GM19023 (cell line): ENCODE measurements at regions not wholly inside any gene's neighbourhood (a gene's known extent, or its start where the extent isn't known, plus 50 kb on each side); places are given as distances from the start of the nearest gene placed in this dataset.
A peak's percentile ranks its signal among the peaks of the same experiment; 100 is the strongest.

Source experiments
- ATAC-seq: cut with Tn5 transposase; IDR thresholded peaks from one replicate; pipeline ENCODE4 v1.9.1; 2021; ENCODE audit warnings: mild to moderate bottlenecking, moderate library complexity; ENCODE audit not compliant: unreplicated experiment

GRCh38 chr3:67278015-67278618 lies 280.0 kb downstream of the KBTBD8 start:
- no peak for ATAC-seq

- no peak for ATAC-seq
These were observed 288.5 kb downstream of the KBTBD8 start for GRCh38 chr3:67286586-67286985.

GRCh38 chr3:67288466-67289106 lies 290.5 kb downstream of the KBTBD8 start:
- no peak for ATAC-seq

DNA sequence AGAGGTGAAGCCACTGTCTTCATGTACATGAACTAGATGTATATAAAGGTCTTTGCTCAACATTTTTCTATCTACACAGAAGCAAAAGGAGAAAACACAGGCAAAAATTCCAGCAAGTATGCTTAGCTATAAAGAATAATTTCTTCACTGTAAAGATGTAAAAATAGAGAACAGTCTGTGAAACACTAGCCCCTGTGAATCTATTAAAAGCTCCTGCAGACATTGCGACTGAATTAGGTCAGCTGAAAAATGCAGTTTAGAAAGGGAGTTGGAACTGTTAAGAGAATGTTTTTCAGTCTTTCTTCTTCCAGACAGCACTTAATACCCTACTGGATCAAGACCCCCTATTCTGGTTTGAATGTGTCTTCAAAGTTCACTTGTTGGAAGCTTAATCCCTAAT lies 291.5 kb downstream of the KBTBD8 start:
- ATAC-seq = no peak

DNA sequence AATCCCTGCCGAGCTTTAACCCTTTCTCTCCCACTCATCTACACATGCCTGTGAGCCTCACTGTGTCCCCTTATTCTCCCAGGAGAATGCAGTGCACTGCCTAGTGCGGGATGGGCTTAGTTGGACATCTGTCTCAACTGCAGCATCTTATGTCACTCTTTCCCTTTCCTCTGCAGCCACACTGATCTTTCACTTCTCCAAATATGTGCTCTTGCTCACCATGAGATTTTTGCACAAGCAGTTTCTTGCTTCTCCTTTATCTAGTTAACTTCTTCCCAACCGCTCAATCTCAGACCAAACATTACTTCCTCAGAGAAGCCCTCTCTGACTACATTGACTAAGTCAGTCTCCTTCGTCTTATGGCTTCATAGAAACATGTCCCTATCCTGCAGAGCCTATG lies 292.3 kb downstream of the KBTBD8 start:
- ATAC-seq = peak; percentile 50

GRCh38 chr3:67291287-67292252 lies 293.5 kb downstream of the KBTBD8 start:
- ATAC-seq = no peak

GRCh38 chr3:67292356-67293121 lies 294.4 kb downstream of the KBTBD8 start:
- ATAC-seq = no peak

DNA sequence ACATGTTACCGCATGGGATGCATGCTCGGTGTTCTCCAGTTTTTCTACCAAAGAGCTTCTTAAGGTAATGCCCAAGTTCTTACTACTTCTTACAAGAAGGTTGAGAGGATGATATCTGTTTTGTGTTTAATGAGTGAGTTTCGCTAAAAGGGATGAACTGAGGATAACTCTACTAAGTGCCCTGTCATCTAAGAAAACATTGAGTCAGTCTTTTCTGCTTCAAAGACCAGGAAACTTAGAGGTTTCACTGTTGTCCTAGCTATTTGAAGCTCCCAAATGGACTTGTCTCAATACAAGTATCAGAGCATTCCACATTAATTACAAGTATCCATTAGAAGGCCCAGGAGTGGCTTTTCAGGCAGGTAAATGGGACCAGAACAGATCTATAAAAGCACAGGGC lies 296.2 kb downstream of the KBTBD8 start:
- ATAC-seq = no peak

GRCh38 chr3:67296039-67296892 lies 298.2 kb downstream of the KBTBD8 start:
- ATAC-seq = no peak

DNA sequence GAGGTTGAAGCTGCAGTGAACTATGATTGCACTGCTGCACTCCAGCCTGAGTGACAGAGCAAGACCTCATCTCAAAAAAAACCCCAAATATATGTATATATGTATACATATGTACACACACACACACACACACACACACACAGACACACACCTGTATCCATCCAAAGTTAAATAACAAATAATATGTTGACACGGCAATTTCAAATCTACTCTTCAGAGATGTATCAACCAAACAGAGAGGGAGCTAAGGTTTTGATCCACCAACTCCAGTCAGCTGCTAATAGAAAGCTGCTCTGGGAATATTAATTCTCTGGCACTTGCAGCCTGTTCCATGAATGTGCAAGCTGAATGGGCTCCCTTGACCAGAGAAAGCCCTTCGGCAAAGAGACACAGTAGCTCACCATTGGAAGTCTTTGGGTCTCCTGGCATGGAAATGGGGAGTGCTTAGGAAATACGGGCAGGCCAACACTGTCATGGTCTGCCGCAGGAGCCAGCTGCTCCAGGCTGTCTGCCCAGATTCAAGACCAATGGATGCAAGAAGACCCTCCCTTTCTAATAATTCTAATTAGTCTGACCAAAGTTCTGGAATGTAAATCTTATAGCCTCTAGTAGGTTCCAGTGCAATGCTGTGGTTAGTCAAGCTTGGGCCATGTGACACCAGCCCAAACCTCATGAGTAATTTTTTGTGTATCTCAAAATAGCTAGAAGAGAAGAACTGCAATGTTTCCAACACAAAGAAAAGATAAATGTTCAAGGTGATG lies 299.8 kb downstream of the KBTBD8 start:
- ATAC-seq = no peak

- no peak for ATAC-seq
These were observed 303.4 kb downstream of the KBTBD8 start for GRCh38 chr3:67301556-67301955.

DNA sequence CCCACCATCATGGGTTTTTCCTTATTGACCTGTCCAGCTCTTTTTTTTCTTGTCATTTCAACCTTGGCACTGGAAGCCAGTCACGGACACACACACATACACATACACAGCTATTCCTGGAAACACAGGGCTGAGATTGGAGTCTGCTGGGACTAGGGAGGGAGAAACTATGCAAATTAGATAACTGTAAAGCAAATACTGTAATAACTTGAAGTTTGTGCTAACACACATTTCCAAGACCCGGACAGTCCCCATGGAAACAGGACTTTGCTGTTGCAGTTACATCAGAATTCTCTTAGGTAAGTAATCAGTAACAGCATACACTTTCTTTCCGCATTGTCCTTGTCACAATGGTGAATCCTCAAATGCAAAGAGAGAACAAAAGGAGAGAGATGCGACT lies 304.4 kb downstream of the KBTBD8 start:
- ATAC-seq = no peak

- ATAC-seq = no peak
These were observed 307.1 kb downstream of the KBTBD8 start for GRCh38 chr3:67305160-67305559.

DNA sequence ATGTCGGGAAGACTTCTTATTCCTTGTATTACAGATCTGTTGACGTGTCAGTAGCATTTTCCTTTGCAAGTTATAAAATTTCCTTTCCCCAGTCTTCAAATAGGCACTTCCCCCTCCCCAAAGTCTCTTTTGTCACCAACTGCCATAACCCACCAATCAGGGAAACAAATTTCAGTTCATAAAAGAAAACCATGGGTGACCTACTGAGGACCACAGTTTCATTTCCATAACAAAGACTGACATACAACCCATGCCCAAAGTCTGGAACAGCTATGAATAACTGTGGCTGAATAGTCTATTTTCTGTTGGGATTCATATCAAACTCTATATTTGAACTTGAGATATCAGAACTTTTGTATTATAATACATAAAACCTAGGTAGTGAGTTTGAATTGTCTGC lies 307.8 kb downstream of the KBTBD8 start:
- no peak for ATAC-seq

GRCh38 chr3:67311440-67311839 lies 313.3 kb downstream of the KBTBD8 start:
- ATAC-seq = no peak

- no peak for ATAC-seq
These were observed 314.0 kb downstream of the KBTBD8 start for GRCh38 chr3:67312155-67312554.

- ATAC-seq = no peak
These were observed 320.1 kb downstream of the KBTBD8 start for GRCh38 chr3:67318162-67318561.

- ATAC-seq = no peak
These were observed 326.4 kb downstream of the KBTBD8 start for GRCh38 chr3:67324554-67324953.
